ENCODE measurements at regions not wholly inside any gene's neighbourhood (a gene's known extent, or its start where the extent isn't known, plus 50 kb on each side); places are given as distances from the start of the nearest gene placed in this dataset.

DNA sequence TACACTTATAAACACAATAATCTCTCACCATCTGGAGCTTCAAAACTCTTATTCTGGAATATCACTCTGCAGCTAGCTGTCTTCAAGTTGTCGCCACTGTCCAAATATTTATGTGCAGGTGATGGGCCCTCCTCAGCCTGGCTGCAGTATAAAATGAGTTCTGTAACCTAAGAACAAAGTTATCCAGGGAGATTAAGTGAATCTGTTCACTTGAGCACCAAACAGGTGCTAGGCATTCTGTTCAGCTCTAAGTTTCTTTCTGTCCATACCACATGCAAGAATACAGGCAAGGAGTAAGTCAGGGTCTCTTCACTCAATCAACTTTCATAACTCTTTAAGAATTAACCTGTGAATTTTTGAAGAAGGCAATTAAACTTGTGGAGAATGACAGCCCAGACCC, 344.1 kb downstream of the PLK2 start:
- TF ChIP-seq, protein P1, sequence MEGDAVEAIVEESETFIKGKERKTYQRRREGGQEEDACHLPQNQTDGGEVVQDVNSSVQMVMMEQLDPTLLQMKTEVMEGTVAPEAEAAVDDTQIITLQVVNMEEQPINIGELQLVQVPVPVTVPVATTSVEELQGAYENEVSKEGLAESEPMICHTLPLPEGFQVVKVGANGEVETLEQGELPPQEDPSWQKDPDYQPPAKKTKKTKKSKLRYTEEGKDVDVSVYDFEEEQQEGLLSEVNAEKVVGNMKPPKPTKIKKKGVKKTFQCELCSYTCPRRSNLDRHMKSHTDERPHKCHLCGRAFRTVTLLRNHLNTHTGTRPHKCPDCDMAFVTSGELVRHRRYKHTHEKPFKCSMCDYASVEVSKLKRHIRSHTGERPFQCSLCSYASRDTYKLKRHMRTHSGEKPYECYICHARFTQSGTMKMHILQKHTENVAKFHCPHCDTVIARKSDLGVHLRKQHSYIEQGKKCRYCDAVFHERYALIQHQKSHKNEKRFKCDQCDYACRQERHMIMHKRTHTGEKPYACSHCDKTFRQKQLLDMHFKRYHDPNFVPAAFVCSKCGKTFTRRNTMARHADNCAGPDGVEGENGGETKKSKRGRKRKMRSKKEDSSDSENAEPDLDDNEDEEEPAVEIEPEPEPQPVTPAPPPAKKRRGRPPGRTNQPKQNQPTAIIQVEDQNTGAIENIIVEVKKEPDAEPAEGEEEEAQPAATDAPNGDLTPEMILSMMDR (IDR thresholded peaks at IDR 0.05) = no peak
- TF ChIP-seq ZFX (IDR thresholded peaks at IDR 0.05; ENCODE audit: borderline replicate concordance) = no peak

Measured in 22Rv1 (cell line).